ENCODE measurements at regions not wholly inside any gene's neighbourhood (a gene's known extent, or its start where the extent isn't known, plus 50 kb on each side); places are given as distances from the start of the nearest gene placed in this dataset.

DNA sequence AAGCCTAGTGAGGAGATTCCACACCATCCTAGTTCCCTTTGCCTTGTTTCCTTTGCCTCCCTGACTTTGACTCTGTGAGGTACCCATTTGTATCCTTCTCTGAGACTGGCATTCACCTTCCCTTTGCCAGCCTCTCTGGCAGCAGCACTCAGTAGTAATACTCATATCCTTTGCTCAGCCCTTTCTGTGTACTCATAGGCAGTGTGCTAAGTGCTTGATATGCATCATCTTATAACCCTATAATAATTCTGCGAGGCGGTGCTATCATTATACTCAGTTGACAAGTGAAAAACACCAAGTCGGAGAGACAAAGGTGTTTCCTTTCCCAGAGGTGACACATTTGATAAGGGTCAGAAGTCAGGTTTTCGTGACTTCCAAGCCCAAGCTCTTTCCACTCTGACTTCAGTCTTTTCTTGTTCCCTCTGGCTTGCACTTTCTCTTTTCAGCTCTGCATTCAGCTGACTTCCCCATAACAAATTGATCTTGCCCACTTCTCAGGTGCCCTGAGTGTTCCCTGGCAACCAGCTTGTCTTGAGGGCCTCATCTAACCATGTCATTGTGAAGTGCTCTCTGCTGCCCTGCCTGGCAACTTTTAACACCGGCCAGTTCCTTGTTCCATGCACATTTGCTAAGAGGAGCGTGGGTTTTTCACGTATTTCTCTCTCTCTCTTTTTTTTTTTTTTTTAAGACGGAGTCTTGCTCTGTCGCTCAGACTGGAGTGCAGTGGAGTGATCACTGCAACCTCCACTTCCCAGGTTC, 94.5 kb upstream of the UPP2 start:
- Mint-ChIP-seq H3K27ac (ENCODE audit: unreplicated experiment) (no peak overlapping the region), H3K4me3 (ENCODE audit: unreplicated experiment) (no peak overlapping the region), H3K9me3 (ENCODE audit: unreplicated experiment) (no peaks in the 10 kb centered on the region), H3K36me3 (ENCODE audit: low read depth, unreplicated experiment) (peaks cover 4% of the 10 kb centered on the region), H3K27me3 (ENCODE audit: unreplicated experiment) (peaks cover 3% of the 10 kb centered on the region), H3K4me1 (ENCODE audit: unreplicated experiment) (peaks cover 8% of the 10 kb centered on the region)
- DNase-seq (ENCODE audit: low spot score) = no peak
- TF ChIP-seq, protein P1, sequence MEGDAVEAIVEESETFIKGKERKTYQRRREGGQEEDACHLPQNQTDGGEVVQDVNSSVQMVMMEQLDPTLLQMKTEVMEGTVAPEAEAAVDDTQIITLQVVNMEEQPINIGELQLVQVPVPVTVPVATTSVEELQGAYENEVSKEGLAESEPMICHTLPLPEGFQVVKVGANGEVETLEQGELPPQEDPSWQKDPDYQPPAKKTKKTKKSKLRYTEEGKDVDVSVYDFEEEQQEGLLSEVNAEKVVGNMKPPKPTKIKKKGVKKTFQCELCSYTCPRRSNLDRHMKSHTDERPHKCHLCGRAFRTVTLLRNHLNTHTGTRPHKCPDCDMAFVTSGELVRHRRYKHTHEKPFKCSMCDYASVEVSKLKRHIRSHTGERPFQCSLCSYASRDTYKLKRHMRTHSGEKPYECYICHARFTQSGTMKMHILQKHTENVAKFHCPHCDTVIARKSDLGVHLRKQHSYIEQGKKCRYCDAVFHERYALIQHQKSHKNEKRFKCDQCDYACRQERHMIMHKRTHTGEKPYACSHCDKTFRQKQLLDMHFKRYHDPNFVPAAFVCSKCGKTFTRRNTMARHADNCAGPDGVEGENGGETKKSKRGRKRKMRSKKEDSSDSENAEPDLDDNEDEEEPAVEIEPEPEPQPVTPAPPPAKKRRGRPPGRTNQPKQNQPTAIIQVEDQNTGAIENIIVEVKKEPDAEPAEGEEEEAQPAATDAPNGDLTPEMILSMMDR (IDR thresholded peaks at IDR 0.05; ENCODE audit: unreplicated experiment) = no peak

DNA sequence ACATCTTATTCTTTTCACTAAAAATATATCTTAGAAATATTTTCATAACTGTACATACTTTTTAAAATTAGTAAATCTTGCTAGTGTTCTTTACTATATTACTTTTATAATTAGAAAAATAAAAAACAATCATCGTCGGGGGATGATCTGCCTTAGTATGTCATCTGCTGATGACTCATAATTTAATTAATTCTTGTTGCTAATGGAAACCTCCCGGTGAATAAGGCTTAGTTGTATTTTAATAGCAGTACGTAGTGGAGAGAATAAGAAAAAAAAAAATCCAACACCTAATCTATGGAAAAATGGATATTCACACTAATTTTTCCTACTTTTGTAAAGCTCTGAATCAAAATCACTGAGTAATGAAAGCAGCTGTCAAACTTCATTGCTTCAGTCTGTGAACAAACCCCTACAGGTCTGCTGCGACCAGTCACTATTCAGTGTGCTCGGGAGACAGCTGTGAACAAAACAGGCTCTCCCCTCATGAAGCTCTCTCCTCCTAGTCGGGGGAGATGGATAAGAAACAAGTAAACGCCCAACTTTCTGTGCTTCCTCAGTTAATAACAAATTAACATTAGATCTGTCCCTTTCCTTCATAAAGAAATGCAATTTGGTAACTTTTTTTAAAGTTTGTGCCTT, 97.4 kb upstream of the UPP2 start:
- peaks cover 3% of the 10 kb centered on the region for H3K27me3 Mint-ChIP-seq (ENCODE audit: unreplicated experiment)
- no peak overlapping the region for H3K4me3 Mint-ChIP-seq (ENCODE audit: unreplicated experiment)
- H3K27ac Mint-ChIP-seq (ENCODE audit: unreplicated experiment) = no peak overlapping the region
- no peaks in the 10 kb centered on the region for H3K9me3 Mint-ChIP-seq (ENCODE audit: unreplicated experiment)
- DNase-seq (ENCODE audit: low spot score) = no peak
- H3K36me3 Mint-ChIP-seq (ENCODE audit: low read depth, unreplicated experiment) = no peaks in the 10 kb centered on the region
- H3K4me1 Mint-ChIP-seq (ENCODE audit: unreplicated experiment) = peaks cover 3% of the 10 kb centered on the region
- TF ChIP-seq, protein P1 (IDR thresholded peaks at IDR 0.05; ENCODE audit: unreplicated experiment) = no peak

GRCh38 chr2:158002079-158002478, 99.6 kb upstream of the UPP2 start:
- H3K9me3 Mint-ChIP-seq (ENCODE audit: unreplicated experiment) = no peaks in the 10 kb centered on the region
- TF ChIP-seq, protein P1 (IDR thresholded peaks at IDR 0.05; ENCODE audit: unreplicated experiment) = no peak
- H3K4me3 Mint-ChIP-seq (ENCODE audit: unreplicated experiment) = no peak overlapping the region

GRCh38 chr2:157996799-157997198, 104.9 kb upstream of the UPP2 start:
- Mint-ChIP-seq H3K36me3 (ENCODE audit: low read depth, unreplicated experiment) (no peaks in the 10 kb centered on the region), H3K27ac (ENCODE audit: unreplicated experiment) (no peak overlapping the region), H3K27me3 (ENCODE audit: unreplicated experiment) (no peaks in the 10 kb centered on the region), H3K9me3 (ENCODE audit: unreplicated experiment) (no peaks in the 10 kb centered on the region), H3K4me3 (ENCODE audit: unreplicated experiment) (no peak overlapping the region), H3K4me1 (ENCODE audit: unreplicated experiment) (no peaks in the 10 kb centered on the region)
- TF ChIP-seq, protein P1 (IDR thresholded peaks at IDR 0.05; ENCODE audit: unreplicated experiment) = no peak
- DNase-seq (ENCODE audit: low spot score) = no peak

More at GRCh38 chr2:158002079-158002478, 99.6 kb upstream of the UPP2 start:
- Mint-ChIP-seq H3K36me3 (ENCODE audit: low read depth, unreplicated experiment) (no peaks in the 10 kb centered on the region), H3K4me1 (ENCODE audit: unreplicated experiment) (peaks cover 3% of the 10 kb centered on the region), H3K27ac (ENCODE audit: unreplicated experiment) (no peak overlapping the region), H3K27me3 (ENCODE audit: unreplicated experiment) (peaks cover 1% of the 10 kb centered on the region)
- DNase-seq (ENCODE audit: low spot score) = no peak

GRCh38 chr2:157995117-157995516, 106.6 kb upstream of the UPP2 start:
- H3K36me3 Mint-ChIP-seq (ENCODE audit: low read depth, unreplicated experiment) = no peaks in the 10 kb centered on the region
- no peak overlapping the region for H3K4me3 Mint-ChIP-seq (ENCODE audit: unreplicated experiment)
- no peaks in the 10 kb centered on the region for H3K27me3 Mint-ChIP-seq (ENCODE audit: unreplicated experiment)
- H3K4me1 Mint-ChIP-seq (ENCODE audit: unreplicated experiment) = no peaks in the 10 kb centered on the region
- DNase-seq (ENCODE audit: low spot score) = no peak
- no peak overlapping the region for H3K27ac Mint-ChIP-seq (ENCODE audit: unreplicated experiment)
- H3K9me3 Mint-ChIP-seq (ENCODE audit: unreplicated experiment) = no peaks in the 10 kb centered on the region
- TF ChIP-seq, protein P1 (IDR thresholded peaks at IDR 0.05; ENCODE audit: unreplicated experiment) = no peak

All from endothelial cell (in vitro differentiated cells).